ENCODE measurements at regions not wholly inside any gene's neighbourhood (a gene's known extent, or its start where the extent isn't known, plus 50 kb on each side); places are given as distances from the start of the nearest gene placed in this dataset.

- H3K27me3 ChIP-seq, result peaks cover 4% of the 10 kb centered on the region
- H3K36me3 ChIP-seq, result no peaks in the 10 kb centered on the region
- no peak overlapping the region for H3K27ac ChIP-seq
- no peaks in the 10 kb centered on the region for H3K4me1 ChIP-seq (ENCODE audit: control insufficient read depth in 1 of 2, insufficient read depth in 1 of 2, low read depth in 1 of 2, low read length in 1 of 2)
- no peaks in the 10 kb centered on the region for H3K9me3 ChIP-seq
- H3K4me3 ChIP-seq (ENCODE audit: low read depth in 1 of 2, low read length in 1 of 2), result no peak overlapping the region
- TF ChIP-seq CTCF (IDR thresholded peaks at IDR 0.05), result no peak
Measured at GRCh38 chr16:26992666-26993349, 73.9 kb upstream of the C16orf82 start.

- Histone ChIP-seq H3K4me1 (ENCODE audit: control insufficient read depth in 1 of 2, insufficient read depth in 1 of 2, low read depth in 1 of 2, low read length in 1 of 2) (no peaks in the 10 kb centered on the region), H3K36me3 (no peaks in the 10 kb centered on the region)
- no peak for TF ChIP-seq CTCF (IDR thresholded peaks at IDR 0.05)
Measured at GRCh38 chr16:26993511-26993910, 73.2 kb upstream of the C16orf82 start.

GRCh38 chr16:26993963-26994362 is 72.8 kb upstream of the C16orf82 start:
- Histone ChIP-seq H3K36me3 (no peaks in the 10 kb centered on the region), H3K27me3 (peaks cover 4% of the 10 kb centered on the region), H3K27ac (no peak overlapping the region), H3K4me3 (ENCODE audit: low read depth in 1 of 2, low read length in 1 of 2) (no peak overlapping the region), H3K9me3 (no peaks in the 10 kb centered on the region), H3K4me1 (ENCODE audit: control insufficient read depth in 1 of 2, insufficient read depth in 1 of 2, low read depth in 1 of 2, low read length in 1 of 2) (no peaks in the 10 kb centered on the region)
- no peak for TF ChIP-seq CTCF (IDR thresholded peaks at IDR 0.05)

More at GRCh38 chr16:26993511-26993910, 73.2 kb upstream of the C16orf82 start:
- H3K27ac ChIP-seq, result no peak overlapping the region
- H3K9me3 ChIP-seq, result no peaks in the 10 kb centered on the region
- H3K27me3 ChIP-seq, result peaks cover 4% of the 10 kb centered on the region
- no peak overlapping the region for H3K4me3 ChIP-seq (ENCODE audit: low read depth in 1 of 2, low read length in 1 of 2)

GRCh38 chr16:26995522-26995921 is 71.2 kb upstream of the C16orf82 start:
- no peak for TF ChIP-seq CTCF (IDR thresholded peaks at IDR 0.05)
- Histone ChIP-seq H3K36me3 (no peaks in the 10 kb centered on the region), H3K27ac (no peak overlapping the region), H3K4me3 (ENCODE audit: low read depth in 1 of 2, low read length in 1 of 2) (no peak overlapping the region), H3K27me3 (peaks cover 4% of the 10 kb centered on the region), H3K4me1 (ENCODE audit: control insufficient read depth in 1 of 2, insufficient read depth in 1 of 2, low read depth in 1 of 2, low read length in 1 of 2) (no peaks in the 10 kb centered on the region), H3K9me3 (no peaks in the 10 kb centered on the region)

GRCh38 chr16:27005386-27005785 is 61.3 kb upstream of the C16orf82 start:
- Histone ChIP-seq H3K4me1 (ENCODE audit: control insufficient read depth in 1 of 2, insufficient read depth in 1 of 2, low read depth in 1 of 2, low read length in 1 of 2) (no peaks in the 10 kb centered on the region), H3K36me3 (no peaks in the 10 kb centered on the region), H3K27me3 (no peaks in the 10 kb centered on the region), H3K4me3 (ENCODE audit: low read depth in 1 of 2, low read length in 1 of 2) (no peak overlapping the region), H3K27ac (no peak overlapping the region), H3K9me3 (no peaks in the 10 kb centered on the region)
- no peak for TF ChIP-seq CTCF (IDR thresholded peaks at IDR 0.05)

All from neutrophil (primary cell).